HepG2 (cell line): ENCODE measurements at regions not wholly inside any gene's neighbourhood (a gene's known extent, or its start where the extent isn't known, plus 50 kb on each side); places are given as distances from the start of the nearest gene placed in this dataset.

Source experiments
- ATAC-seq: fragments of 200-7000 bp; cut with Tn5 transposase; 3 replicates; pipeline ENCODE4 v1.9.1; 2020; ENCODE audit warnings: mild to moderate bottlenecking, moderate library complexity
- BruUV-seq: library from RNA; stranded (reverse); fragments of 400-500 nt; replicated peaks from 2 replicates; lab custom pipeline; 2021; lab: Mats Ljungman, UMichigan
- CTCF ChIA-PET: fragments of 300-600 bp; formaldehyde crosslinking; extraction: SDS; loops from one replicate; lab custom pipeline; 2021; ENCODE audit warnings: low total read pairs, inconsistent platforms, low intra/inter-chr PET ratio; lab: Yijun Ruan, JAX
- POLR2A ChIA-PET: fragments of 350-600 bp; sonication (Branson Sonifier 250); formaldehyde crosslinking; loops from one replicate; lab custom pipeline; 2020; ENCODE audit warnings: antibody characterized with exemption, inconsistent platforms; lab: Yijun Ruan, JAX
- DNase-seq: peaks from one replicate; pipeline ENCODE4 v3.0.0-alpha.2; 2015; ENCODE audit warnings: low spot score
- FAIRE-seq: peaks from 3 replicates; lab custom pipeline; 2011; peaks lifted over from hg19 to GRCh38; lab: Jason Lieb, UNC
- H2AFZ ChIP-seq: one replicate; pipeline ENCODE4 v1.6.1; 2011; ENCODE audit warnings: low read length, inconsistent platforms
- H3K27ac ChIP-seq: fragments of 300-600 bp; 3 replicates; pipeline ENCODE4 v1.8.0; 2011; ENCODE audit warnings: mixed run types, mild to moderate bottlenecking, mixed read lengths, low read length, inconsistent platforms; ENCODE audit not compliant: insufficient read depth; ENCODE audit errors: extremely low read length
- H3K27me3 ChIP-seq, 2 experiments: fragments of 200-600 bp in 1 of 2; 2 replicates in 1 of 2; 3 replicates in 1 of 2; pipeline versions ENCODE4 v1.6.0 to v1.8.0; 2011; ENCODE audit warnings: low read length in 2 of 2, mild to moderate bottlenecking in 2 of 2, moderate library complexity in 2 of 2, inconsistent platforms in 1 of 2; ENCODE audit not compliant: insufficient read depth in 2 of 2, control insufficient read depth in 1 of 2
- H3K36me3 ChIP-seq, 2 experiments: fragments of 200-600 bp in 1 of 2; replicated peaks in 1 of 2; 2 replicates in 1 of 2; 3 replicates in 1 of 2; pipeline versions ENCODE4 v1.5.1 to v1.8.0; 2011; ENCODE audit warnings: low read length in 2 of 2, inconsistent platforms in 1 of 2; ENCODE audit not compliant: insufficient read depth in 2 of 2, control insufficient read depth in 1 of 2
- H3K4me1 ChIP-seq: 2 replicates; pipeline ENCODE4 v1.5.1; 2012; ENCODE audit warnings: low read length, inconsistent platforms; ENCODE audit not compliant: insufficient read depth
- H3K4me2 ChIP-seq: 2 replicates; pipeline ENCODE4 v1.6.0; 2011; ENCODE audit warnings: low read depth, low read length, inconsistent platforms
- H3K4me3 ChIP-seq, 3 experiments: fragments of 200-600 bp in 1 of 3; sonication (generic), shearing (Covaris generic) in 1 of 3; replicated peaks in 1 of 3; 2 replicates each; pipeline ENCODE4 v1.5.1; 2011 to 2016; ENCODE audit warnings: low read length in 3 of 3, inconsistent platforms in 2 of 3, low read depth in 2 of 3, mild to moderate bottlenecking in 2 of 3, control low read depth in 1 of 3, mixed read lengths in 1 of 3; ENCODE audit not compliant: insufficient read depth in 1 of 3
- H3K79me2 ChIP-seq: one replicate; pipeline ENCODE4 v1.6.1; 2011; ENCODE audit warnings: low read length, inconsistent platforms; ENCODE audit not compliant: insufficient read depth
- H3K9ac ChIP-seq: 2 replicates; pipeline ENCODE4 v1.6.0; 2011; ENCODE audit warnings: mild to moderate bottlenecking, low read depth, low read length, inconsistent platforms; ENCODE audit not compliant: insufficient read depth
- H3K9me3 ChIP-seq: 2 replicates; pipeline ENCODE4 v1.5.1; 2012; ENCODE audit warnings: mild to moderate bottlenecking, low read length
- H4K20me1 ChIP-seq: 2 replicates; pipeline ENCODE4 v1.6.0; 2011; ENCODE audit warnings: inconsistent platforms, mild to moderate bottlenecking, low read length, moderate library complexity; ENCODE audit not compliant: insufficient read depth
- ATF7 ChIP-seq, 2 experiments: fragments of 450-650 bp in 1 of 2; sonication (generic) in 1 of 2; formaldehyde crosslinking in 1 of 2; IDR thresholded peaks; 2 replicates each; pipeline versions ENCODE4 v1.4.0 to v1.6.1; 2016 to 2020; ENCODE audit warnings: antibody characterized with exemption in 1 of 2, mild to moderate bottlenecking in 1 of 2, missing genetic modification reagents in 1 of 2
- DMAP1 ChIP-seq: IDR thresholded peaks from 2 replicates; pipeline ENCODE4 v1.6.1; 2016
- GATAD2A ChIP-seq: IDR thresholded peaks from 2 replicates; pipeline ENCODE4 v1.6.1; 2016
- RNF2 ChIP-seq: fragments of 450-650 bp; conservative IDR thresholded peaks from 2 replicates; pipeline ENCODE4 v1.6.1; 2016; ENCODE audit warnings: low read depth
- SALL1 ChIP-seq: sonication (generic); formaldehyde crosslinking; IDR thresholded peaks from 2 replicates; pipeline ENCODE4 v1.8.0; 2022; ENCODE audit warnings: mild to moderate bottlenecking, missing genetic modification reagents
- ZBTB8A ChIP-seq: sonication (generic); formaldehyde crosslinking; IDR thresholded peaks from 2 replicates; pipeline ENCODE4 v1.4.0; 2020; ENCODE audit warnings: mild to moderate bottlenecking, low read depth, missing genetic modification reagents, borderline replicate concordance
- ZNF17 ChIP-seq: sonication (generic); formaldehyde crosslinking; IDR thresholded peaks from 2 replicates; pipeline ENCODE4 v1.5.0; 2020; ENCODE audit warnings: mild to moderate bottlenecking, missing genetic modification reagents
- ZNF496 ChIP-seq: sonication (generic); formaldehyde crosslinking; IDR thresholded peaks from 2 replicates; pipeline ENCODE4 v1.8.1; 2023; ENCODE audit warnings: mild to moderate bottlenecking, moderate library complexity, missing genetic modification reagents; ENCODE audit not compliant: insufficient replicate concordance
- WGBS: methylation state at CpG from one replicate; pipeline ENCODE4 v1.1.6; 2017; ENCODE audit warnings: low lambda C conversion rate; 5-methylcytosine and 5-hydroxymethylcytosine counted together
- in situ Hi-C: cut with HindIII; loops from 2 replicates; pipeline ENCODE4 v1.10.0; 2017; ENCODE audit warnings: low pct_unique_long_range_greater_than_20kb; ENCODE audit not compliant: extremely low pct_ligation_motif_present
- intact Hi-C: fragments of 100-400 bp; cut with micrococcal nuclease; formaldehyde crosslinking; loops from one replicate; pipeline ENCODE4 v1.10.0; 2022; ENCODE audit not compliant: unreplicated experiment
- TF ChIP-seq, protein P1 (sequence below): sonication (generic); IDR thresholded peaks from 2 replicates; pipeline ENCODE4 v1.6.1; 2016; ENCODE audit warnings: low read depth, borderline replicate concordance
- TF ChIP-seq, protein P2 (sequence below): sonication (generic); formaldehyde crosslinking; IDR thresholded peaks from 2 replicates; pipeline ENCODE4 v1.8.0; 2022; ENCODE audit warnings: low read depth, missing genetic modification reagents

DNA sequence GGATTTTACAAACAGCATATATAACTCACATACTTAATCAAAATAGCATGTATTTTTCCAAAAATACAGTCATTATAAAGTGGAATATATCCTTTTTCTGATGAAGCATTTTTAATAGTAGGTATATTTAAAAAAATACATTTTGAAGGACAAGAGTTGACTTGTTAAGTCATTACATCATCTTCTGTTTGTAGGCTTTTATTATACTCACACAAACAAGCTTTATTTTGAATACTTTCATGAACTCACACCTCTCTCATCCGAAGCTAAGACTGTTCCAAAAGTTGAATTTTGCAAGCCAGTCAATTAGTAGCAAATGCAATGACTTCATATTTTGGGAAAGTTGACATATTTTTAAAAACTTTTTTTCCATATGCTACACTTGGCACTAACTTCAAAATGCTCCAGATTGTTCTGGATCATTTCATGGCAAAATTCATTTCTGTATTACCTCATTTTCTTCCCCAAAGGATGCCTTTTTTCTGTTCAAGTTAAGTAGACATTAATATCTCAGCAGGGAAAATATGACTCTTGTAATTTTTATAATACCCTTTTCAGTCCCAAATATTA lies 68.5 kb upstream of the WDR75 start:
- no peaks in the 10 kb centered on the region for H3K9me3 ChIP-seq
- H3K4me2 ChIP-seq: no peak overlapping the region
- no peak overlapping the region for H3K27ac ChIP-seq
- no peak overlapping the region for H2AFZ ChIP-seq
- TF ChIP-seq ZBTB8A (CRISPR knock-in tag): no peak
- TF ChIP-seq ATF7 (IDR thresholded peaks at IDR 0.05): peak; percentile 54; the same call in 1 of the 2 replicates
- TF ChIP-seq ATF7 (CRISPR knock-in tag; IDR thresholded peaks at IDR 0.05): no peak
- no peaks in the 10 kb centered on the region for H3K36me3 ChIP-seq
- 0% methylated on average over 1 of the region's 1 CpG for WGBS
- H3K4me3 ChIP-seq: no peak overlapping the region
- no peaks in the 10 kb centered on the region for H4K20me1 ChIP-seq
- ATAC-seq (no peak), FAIRE-seq (no peak), DNase-seq (no peak)
- no TSS peak for BruUV-seq
- H3K9ac ChIP-seq: no peak overlapping the region
- intact Hi-C loops: no loop called here
- ChIA-PET POLR2A (no interaction called here), CTCF (no interaction called here)
- H3K4me1 ChIP-seq: no peaks in the 10 kb centered on the region
- in situ Hi-C loops: no loop called here
- no peaks in the 10 kb centered on the region for H3K27me3 ChIP-seq
- H3K79me2 ChIP-seq: no peaks in the 10 kb centered on the region

DNA sequence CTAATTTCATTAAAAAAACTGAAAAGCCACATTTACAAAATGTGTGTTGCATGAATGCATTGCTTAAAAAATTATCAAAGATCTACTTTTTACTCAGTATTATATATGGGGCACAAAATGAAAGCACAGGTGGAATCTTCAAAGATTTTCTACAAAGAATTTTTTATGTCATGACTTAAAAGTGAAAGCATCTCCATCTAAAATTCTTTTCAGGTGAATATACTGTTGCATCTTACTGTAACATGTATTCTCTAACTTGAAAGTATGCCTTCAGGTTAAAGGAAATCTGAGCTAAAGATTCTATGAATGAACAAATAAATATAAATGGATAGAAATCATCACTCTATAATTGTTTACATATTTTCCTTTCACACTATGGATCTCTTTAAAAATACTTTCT lies 66.8 kb upstream of the WDR75 start:
- no peaks in the 10 kb centered on the region for H3K27me3 ChIP-seq
- no peaks in the 10 kb centered on the region for H3K4me1 ChIP-seq
- ChIA-PET CTCF (no interaction called here), POLR2A (no interaction called here)
- no peaks in the 10 kb centered on the region for H4K20me1 ChIP-seq
- in situ Hi-C loops (no loop called here), intact Hi-C loops (no loop called here)
- H3K36me3 ChIP-seq: no peaks in the 10 kb centered on the region
- H3K9ac ChIP-seq: no peak overlapping the region
- TF ChIP-seq RNF2 (no peak), ZNF17 (CRISPR knock-in tag) (no peak), SALL1 (CRISPR knock-in tag) (no peak), DMAP1 (CRISPR knock-in tag) (no peak), ZNF496 (CRISPR knock-in tag) (no peak), GATAD2A (CRISPR knock-in tag) (no peak)
- TF ChIP-seq, protein P1, sequence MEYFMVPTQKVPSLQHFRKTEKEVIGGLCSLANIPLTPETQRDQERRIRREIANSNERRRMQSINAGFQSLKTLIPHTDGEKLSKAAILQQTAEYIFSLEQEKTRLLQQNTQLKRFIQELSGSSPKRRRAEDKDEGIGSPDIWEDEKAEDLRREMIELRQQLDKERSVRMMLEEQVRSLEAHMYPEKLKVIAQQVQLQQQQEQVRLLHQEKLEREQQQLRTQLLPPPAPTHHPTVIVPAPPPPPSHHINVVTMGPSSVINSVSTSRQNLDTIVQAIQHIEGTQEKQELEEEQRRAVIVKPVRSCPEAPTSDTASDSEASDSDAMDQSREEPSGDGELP: no peak
- TF ChIP-seq, protein P2, sequence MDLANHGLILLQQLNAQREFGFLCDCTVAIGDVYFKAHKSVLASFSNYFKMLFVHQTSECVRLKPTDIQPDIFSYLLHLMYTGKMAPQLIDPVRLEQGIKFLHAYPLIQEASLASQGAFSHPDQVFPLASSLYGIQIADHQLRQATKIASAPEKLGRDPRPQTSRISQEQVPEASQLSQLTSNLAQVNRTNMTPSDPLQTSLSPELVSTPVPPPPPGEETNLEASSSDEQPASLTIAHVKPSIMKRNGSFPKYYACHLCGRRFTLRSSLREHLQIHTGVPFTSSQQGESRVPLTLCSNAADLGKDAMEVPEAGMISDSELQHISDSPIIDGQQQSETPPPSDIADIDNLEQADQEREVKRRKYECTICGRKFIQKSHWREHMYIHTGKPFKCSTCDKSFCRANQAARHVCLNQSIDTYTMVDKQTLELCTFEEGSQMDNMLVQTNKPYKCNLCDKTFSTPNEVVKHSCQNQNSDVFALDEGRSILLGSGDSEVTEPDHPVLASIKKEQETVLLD: no peak
- no peaks in the 10 kb centered on the region for H3K79me2 ChIP-seq
- ATAC-seq: no peak
- DNase-seq: no peak
- no peaks in the 10 kb centered on the region for H3K9me3 ChIP-seq
- no peak for FAIRE-seq
- H3K27ac ChIP-seq: no peak overlapping the region
- H3K4me2 ChIP-seq: no peak overlapping the region
- no TSS peak for BruUV-seq
- H2AFZ ChIP-seq: no peak overlapping the region
- H3K4me3 ChIP-seq: no peak overlapping the region
